ENCODE measurements at regions not wholly inside any gene's neighbourhood (a gene's known extent, or its start where the extent isn't known, plus 50 kb on each side); places are given as distances from the start of the nearest gene placed in this dataset.
"Not testable (repeated sequence)": the region's sequence is repeated elsewhere in the genome, so short reads cannot be mapped to it uniquely, and the experiment has no call there.

DNA sequence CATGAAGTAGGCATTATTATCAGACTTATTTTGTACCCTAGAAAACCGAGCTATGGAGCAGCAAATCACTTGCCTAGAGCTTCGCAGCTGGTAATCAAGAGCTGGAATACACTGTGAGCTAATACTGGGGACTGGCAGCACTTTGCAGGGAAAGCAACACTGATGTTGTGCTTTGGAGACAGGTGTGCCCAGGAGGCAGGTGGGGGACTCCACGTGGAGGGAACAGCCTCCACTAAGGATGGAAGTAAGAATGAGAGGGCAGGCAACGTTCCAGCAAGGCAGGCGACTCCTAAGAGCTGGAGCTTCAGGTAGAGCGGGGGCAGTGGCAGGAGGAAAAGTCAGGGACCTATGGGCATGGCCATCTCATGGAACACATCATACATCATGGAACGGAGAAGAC lies 300.5 kb upstream of the IGF1R start:
- TF ChIP-seq CTCF (IDR thresholded peaks at IDR 0.05; ENCODE audit: low read depth, low read length, missing control alignments) = no peak
- H3K4me3 ChIP-seq (ENCODE audit: low read depth, low read length) = no peak overlapping the region
- in situ Hi-C loops (cut with HindIII; ENCODE audit: low sequenced_read_pairs) = no loop called here
- no peak for DNase-seq (ENCODE audit: low read depth)

DNA sequence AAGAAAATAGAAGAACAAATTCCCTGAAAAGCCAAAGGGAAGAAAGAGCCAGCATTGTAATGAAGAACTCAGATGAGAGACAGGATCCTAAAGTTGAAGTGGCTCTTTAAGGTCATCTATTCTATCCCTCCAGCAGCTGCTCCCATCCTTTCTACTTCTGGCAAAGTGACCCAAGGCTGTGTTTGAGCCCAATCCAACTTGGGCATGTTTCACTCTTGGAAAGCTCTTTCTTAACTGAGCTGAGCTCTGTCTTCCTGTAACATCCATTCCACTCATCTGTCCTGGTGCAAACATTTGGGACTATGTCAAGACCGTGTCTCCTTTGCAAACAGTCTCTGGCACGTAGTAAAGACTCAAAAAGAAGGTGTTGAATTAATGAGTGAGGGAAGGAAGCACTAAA lies 298.1 kb upstream of the IGF1R start:
- no peak for TF ChIP-seq CTCF (IDR thresholded peaks at IDR 0.05; ENCODE audit: low read depth, low read length, missing control alignments)
- H3K4me3 ChIP-seq (ENCODE audit: low read depth, low read length) = no peak overlapping the region
- in situ Hi-C loops (cut with HindIII; ENCODE audit: low sequenced_read_pairs) = no loop called here
- no peak for DNase-seq (ENCODE audit: low read depth)

GRCh38 chr15:98358274-98358673 lies 290.1 kb upstream of the IGF1R start:
- in situ Hi-C loops (cut with HindIII; ENCODE audit: low sequenced_read_pairs); DNase-seq (ENCODE audit: low read depth); H3K4me3 ChIP-seq (ENCODE audit: low read depth, low read length): not testable (repeated sequence)

GRCh38 chr15:98358971-98359370 lies 289.4 kb upstream of the IGF1R start:
- no peak for TF ChIP-seq CTCF (IDR thresholded peaks at IDR 0.05; ENCODE audit: low read depth, low read length, missing control alignments)
- H3K4me3 ChIP-seq (ENCODE audit: low read depth, low read length) = no peak overlapping the region
- no peak for DNase-seq (ENCODE audit: low read depth)
- in situ Hi-C loops (cut with HindIII; ENCODE audit: low sequenced_read_pairs) = no loop called here

GRCh38 chr15:98363416-98363815 lies 284.9 kb upstream of the IGF1R start:
- no peak overlapping the region for H3K4me3 ChIP-seq (ENCODE audit: low read depth, low read length)
- no peak for DNase-seq (ENCODE audit: low read depth)
- no peak for TF ChIP-seq CTCF (IDR thresholded peaks at IDR 0.05; ENCODE audit: low read depth, low read length, missing control alignments)
- in situ Hi-C loops (cut with HindIII; ENCODE audit: low sequenced_read_pairs) = no loop called here

- no peak for TF ChIP-seq CTCF (IDR thresholded peaks at IDR 0.05; ENCODE audit: low read depth, low read length, missing control alignments)
- no peak overlapping the region for H3K4me3 ChIP-seq (ENCODE audit: low read depth, low read length)
- in situ Hi-C loops (cut with HindIII; ENCODE audit: low sequenced_read_pairs) = no loop called here
- no peak for DNase-seq (ENCODE audit: low read depth)
Measured at GRCh38 chr15:98363955-98364354, 284.4 kb upstream of the IGF1R start.

- no peak overlapping the region for H3K4me3 ChIP-seq (ENCODE audit: low read depth, low read length)
- no peak for DNase-seq (ENCODE audit: low read depth)
- in situ Hi-C loops (cut with HindIII; ENCODE audit: low sequenced_read_pairs) = no loop called here
- TF ChIP-seq CTCF (IDR thresholded peaks at IDR 0.05; ENCODE audit: low read depth, low read length, missing control alignments) = no peak
Measured at GRCh38 chr15:98369081-98369716, 279.1 kb upstream of the IGF1R start.
